ENCODE measurements at regions not wholly inside any gene's neighbourhood (a gene's known extent, or its start where the extent isn't known, plus 50 kb on each side); places are given as distances from the start of the nearest gene placed in this dataset.

- DNase-seq, result no peak
- no peaks in the 10 kb centered on the region for H3K9me3 ChIP-seq (ENCODE audit: severe bottlenecking)
- no peak overlapping the region for H3K4me3 ChIP-seq (ENCODE audit: low read depth, low read length)
- H3K27ac ChIP-seq, result no peak overlapping the region
- H3K27me3 ChIP-seq (ENCODE audit: insufficient read depth, low read depth, severe bottlenecking), result no peaks in the 10 kb centered on the region
- no peak for TF ChIP-seq CTCF (IDR thresholded peaks at IDR 0.05; ENCODE audit: low read depth, low read length)
- H3K36me3 ChIP-seq, result no peaks in the 10 kb centered on the region
These were observed 364.7 kb upstream of the NFE2L3 start for GRCh38 chr7:25787336-25787735.

GRCh38 chr7:25788371-25788770 lies 363.6 kb upstream of the NFE2L3 start:
- Histone ChIP-seq H3K9me3 (ENCODE audit: severe bottlenecking) (no peaks in the 10 kb centered on the region), H3K36me3 (no peaks in the 10 kb centered on the region), H3K27me3 (ENCODE audit: insufficient read depth, low read depth, severe bottlenecking) (no peaks in the 10 kb centered on the region), H3K4me3 (ENCODE audit: low read depth, low read length) (no peak overlapping the region), H3K27ac (no peak overlapping the region)
- no peak for TF ChIP-seq CTCF (IDR thresholded peaks at IDR 0.05; ENCODE audit: low read depth, low read length)
- DNase-seq, result no peak

- Histone ChIP-seq H3K4me3 (ENCODE audit: low read depth, low read length) (no peak overlapping the region), H3K36me3 (no peaks in the 10 kb centered on the region), H3K9me3 (ENCODE audit: severe bottlenecking) (no peaks in the 10 kb centered on the region), H3K27me3 (ENCODE audit: insufficient read depth, low read depth, severe bottlenecking) (no peaks in the 10 kb centered on the region), H3K27ac (no peak overlapping the region)
- no peak for DNase-seq
- TF ChIP-seq CTCF (IDR thresholded peaks at IDR 0.05; ENCODE audit: low read depth, low read length), result no peak
These were observed 362.9 kb upstream of the NFE2L3 start for GRCh38 chr7:25788961-25789620.

GRCh38 chr7:25789701-25790640 lies 362.0 kb upstream of the NFE2L3 start:
- no peak for TF ChIP-seq CTCF (IDR thresholded peaks at IDR 0.05; ENCODE audit: low read depth, low read length)
- H3K27ac ChIP-seq, result no peak overlapping the region
- no peaks in the 10 kb centered on the region for H3K9me3 ChIP-seq (ENCODE audit: severe bottlenecking)
- DNase-seq, result no peak
- H3K4me3 ChIP-seq (ENCODE audit: low read depth, low read length), result no peak overlapping the region
- no peaks in the 10 kb centered on the region for H3K36me3 ChIP-seq
- H3K27me3 ChIP-seq (ENCODE audit: insufficient read depth, low read depth, severe bottlenecking), result no peaks in the 10 kb centered on the region

- H3K9me3 ChIP-seq (ENCODE audit: severe bottlenecking), result no peaks in the 10 kb centered on the region
- H3K36me3 ChIP-seq, result no peaks in the 10 kb centered on the region
- TF ChIP-seq CTCF (IDR thresholded peaks at IDR 0.05; ENCODE audit: low read depth, low read length), result no peak
- peak; percentile 9 for DNase-seq
- H3K4me3 ChIP-seq (ENCODE audit: low read depth, low read length), result no peak overlapping the region
- no peak overlapping the region for H3K27ac ChIP-seq
- H3K27me3 ChIP-seq (ENCODE audit: insufficient read depth, low read depth, severe bottlenecking), result no peaks in the 10 kb centered on the region
These were observed 361.0 kb upstream of the NFE2L3 start for GRCh38 chr7:25790963-25791362.

Measured in WERI-Rb-1 (cell line).